Activated T-helper 9 cell treated with anti-CD3 and anti-CD28 coated beads, Interleukin-2, amount 50 U/mL, for 16 hours (primary cell): ENCODE measurements at regions not wholly inside any gene's neighbourhood (a gene's known extent, or its start where the extent isn't known, plus 50 kb on each side); places are given as distances from the start of the nearest gene placed in this dataset.
"Not testable (repeated sequence)": the region's sequence is repeated elsewhere in the genome, so short reads cannot be mapped to it uniquely, and the experiment has no call there.

Source experiments
- DNase-seq: peaks from one replicate; pipeline ENCODE4 v3.0.0-alpha.2; 2020; ENCODE audit warnings: low read depth

DNA sequence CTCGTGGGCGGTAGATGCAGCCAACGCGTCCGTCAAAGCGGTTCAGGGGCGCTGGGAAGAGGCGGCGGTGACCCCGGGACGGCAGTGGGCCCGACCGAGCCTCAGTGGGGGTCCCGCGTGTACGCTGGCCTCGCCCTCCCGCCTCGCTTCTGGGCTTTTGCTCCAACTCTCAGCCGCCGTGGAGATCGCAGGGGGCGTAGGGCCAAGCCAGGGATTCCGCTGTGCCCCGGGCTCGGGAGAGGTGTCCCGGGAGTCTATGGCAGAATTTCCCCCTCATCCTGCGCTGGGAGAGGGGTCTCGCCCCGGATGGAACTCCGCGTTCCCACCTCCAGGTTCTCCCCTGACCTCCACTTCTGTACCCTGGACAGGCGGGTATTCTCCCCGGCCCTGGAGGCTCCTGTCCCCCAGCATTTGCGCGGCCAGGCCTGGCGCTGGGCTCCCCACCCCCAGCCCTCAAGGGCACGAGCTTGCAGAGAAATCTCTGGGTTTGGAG, 131.9 kb downstream of the MRPL36 start:
- no peak for DNase-seq

DNA sequence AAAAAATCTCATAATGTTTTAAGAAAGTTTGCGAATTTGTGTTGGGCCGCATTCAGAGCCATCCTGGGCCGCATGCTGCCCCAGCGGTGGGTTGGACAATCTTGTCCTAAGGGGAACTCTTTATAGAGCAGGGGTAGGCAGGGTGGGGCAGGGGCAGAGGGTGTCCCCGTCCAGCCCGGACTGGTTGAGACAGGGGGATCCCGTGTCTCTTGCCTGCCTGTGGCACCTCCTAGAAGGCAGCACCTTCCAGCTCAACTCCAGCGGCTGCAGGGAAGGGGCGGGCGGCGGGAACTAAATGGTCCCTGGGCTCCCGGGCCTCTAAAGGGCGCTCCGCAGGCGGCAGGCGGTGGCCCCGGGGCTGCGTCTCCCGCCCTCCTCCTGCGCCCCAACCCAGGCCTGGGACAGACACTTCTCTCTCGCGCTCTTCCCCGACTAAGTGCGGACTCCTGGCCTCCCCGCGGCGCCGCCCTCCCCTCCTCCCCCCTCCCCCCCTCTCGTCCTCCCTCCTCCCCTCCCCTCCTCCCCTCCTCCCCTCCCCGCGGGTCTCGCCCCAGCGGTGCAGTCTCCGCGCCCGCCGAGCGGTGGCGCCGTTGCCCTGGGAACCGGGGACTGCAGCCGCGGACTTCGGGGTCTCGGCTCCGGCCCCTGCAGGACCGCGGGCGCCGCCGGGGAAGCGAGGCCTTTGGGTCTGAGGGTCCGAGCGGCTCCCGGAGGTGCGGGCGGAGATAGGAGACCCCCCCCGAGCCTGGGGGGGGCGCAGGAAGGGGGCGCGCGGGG, 132.6 kb downstream of the MRPL36 start:
- DNase-seq, result peak; percentile 18

DNA sequence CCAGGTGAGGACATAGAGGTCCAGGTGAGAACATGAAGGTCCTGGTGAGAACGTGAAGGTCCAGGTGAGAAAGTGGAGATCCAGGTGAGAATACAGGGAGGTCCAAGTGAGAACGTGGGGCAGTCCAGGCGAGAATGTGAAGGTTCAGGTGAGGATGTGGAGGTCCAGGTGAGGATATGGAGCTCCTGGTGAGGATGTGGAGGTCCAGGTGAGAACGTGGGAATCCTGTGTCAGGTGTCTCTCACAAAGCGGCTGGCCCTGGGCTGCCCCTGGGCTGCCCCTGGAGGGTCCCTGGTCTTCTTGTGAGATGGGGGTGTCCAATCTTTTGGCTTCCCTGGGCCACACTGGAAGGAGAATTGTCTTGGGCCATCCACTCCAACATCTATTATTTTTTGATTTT, 133.4 kb downstream of the MRPL36 start:
- DNase-seq, result no peak

DNA sequence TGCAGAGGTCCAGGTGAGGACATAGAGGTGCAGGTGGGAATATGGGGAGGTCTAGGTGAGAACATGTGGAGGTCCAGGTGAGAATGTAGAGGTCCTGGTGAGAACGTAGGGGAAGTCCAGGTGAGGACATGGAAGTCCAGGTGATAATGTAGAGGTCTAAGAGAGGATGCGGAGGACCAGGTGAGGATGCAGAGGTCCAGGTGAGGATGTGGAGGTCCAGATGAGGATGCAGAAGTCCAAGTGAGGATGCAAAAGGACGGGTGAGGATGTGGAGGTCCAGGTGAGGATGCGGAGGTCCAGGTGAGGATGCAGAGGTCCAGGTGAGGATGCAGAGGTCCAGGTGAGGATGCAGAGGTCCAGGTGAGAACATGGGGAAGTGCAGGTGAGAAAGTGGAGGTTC, 133.8 kb downstream of the MRPL36 start:
- no peak for DNase-seq

DNA sequence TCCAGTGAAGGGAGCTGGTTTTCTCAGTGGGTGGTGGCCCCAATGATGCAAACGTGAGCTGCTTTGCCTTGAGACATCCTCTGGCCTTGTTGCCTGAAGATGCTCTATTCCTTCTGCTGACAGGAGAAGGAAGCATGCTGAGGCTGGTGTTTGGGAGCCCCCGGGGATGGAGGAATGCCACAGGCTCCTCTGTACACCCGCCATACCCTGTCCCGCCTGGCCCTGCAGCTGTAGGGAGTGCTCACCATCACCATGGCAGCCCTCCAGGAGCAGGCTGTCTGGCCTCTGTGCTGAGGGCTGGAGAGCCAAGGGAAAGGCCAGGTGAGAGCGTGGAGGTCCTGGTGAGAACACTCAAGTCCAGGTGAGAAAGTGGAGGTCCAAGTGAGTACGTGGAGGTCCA, 134.4 kb downstream of the MRPL36 start:
- DNase-seq, result no peak

DNA sequence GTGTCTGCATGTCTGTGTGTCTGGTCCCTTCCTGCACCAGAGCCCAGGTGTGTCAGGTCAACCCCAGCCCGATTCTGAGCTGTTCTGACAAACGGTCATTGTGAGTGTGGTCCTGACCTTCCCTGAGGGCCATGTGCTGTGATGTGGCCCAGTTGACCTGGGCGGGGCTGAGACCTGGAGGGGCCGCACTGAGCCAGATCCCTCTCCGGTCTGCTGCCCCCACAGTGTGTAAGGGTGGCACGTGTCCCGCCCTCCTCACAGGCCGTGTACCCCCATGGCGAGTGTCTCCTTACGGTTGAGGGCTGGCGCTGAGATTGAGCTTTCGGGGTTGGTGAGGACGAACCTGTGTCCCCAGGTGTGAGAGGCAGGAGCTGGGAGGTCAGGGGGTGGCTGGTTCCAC, 136.5 kb downstream of the MRPL36 start:
- DNase-seq, result no peak

DNA sequence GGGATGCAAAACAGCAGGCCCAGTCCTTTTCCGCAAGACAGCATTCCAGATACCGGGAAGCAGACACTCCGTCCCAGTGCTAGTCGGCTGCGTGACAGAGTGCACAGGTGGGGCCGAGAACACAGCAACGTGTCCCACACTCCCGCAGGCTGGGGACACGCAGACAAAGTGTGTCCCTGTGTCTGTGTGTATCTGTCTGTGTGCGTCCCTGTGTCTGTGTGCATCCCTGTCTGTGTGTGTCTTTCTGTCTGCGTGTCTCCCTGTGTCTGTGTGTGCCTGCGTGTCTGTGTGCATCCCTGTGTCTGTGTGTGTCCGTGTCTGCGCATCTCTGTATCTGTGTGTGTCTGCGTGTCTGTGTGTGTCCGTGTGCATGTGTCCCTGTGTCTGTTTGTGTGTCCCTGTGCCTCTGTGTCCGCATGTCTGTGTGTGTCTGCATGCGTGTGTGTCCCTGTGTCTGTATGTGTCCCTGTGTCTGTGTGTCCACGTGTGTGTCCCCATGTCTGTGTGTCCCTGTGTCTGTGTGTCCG, 137.0 kb downstream of the MRPL36 start:
- no peak for DNase-seq

DNA sequence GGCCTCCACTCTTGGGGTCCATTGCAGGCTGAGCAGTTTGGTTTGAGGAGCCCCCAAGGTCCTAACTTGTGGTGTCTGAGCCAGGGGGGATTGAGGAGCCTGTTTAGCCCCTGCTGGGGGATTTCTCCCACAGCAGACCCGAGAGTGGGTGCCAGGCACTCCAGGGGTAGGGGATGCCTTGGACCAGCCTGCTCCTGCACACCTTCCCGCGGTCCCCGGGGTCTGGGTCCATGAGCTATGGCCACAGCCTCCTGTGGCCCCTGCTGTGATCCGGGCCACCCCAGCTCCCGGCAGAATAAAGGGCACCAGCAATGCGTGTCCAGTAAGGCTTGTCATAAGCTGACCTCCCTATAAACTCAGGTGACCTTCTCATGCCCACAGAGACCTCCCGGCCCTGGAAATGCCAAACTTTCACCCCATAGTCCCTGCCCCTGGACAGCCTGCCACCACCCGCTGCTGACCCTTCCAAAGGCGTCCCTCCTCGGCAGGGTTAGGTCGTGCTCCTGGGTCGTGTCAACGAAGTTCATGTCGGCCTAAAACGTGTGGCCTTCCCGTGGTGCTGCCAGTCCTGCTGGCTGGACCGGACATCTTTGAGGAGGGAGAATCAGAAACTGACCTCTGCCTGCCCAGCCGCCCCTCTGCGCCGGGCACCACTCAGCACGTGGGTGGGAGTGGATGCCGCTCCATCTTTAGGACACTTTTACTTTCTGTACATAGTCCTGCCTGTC, 137.6 kb downstream of the MRPL36 start:
- no peak for DNase-seq

DNA sequence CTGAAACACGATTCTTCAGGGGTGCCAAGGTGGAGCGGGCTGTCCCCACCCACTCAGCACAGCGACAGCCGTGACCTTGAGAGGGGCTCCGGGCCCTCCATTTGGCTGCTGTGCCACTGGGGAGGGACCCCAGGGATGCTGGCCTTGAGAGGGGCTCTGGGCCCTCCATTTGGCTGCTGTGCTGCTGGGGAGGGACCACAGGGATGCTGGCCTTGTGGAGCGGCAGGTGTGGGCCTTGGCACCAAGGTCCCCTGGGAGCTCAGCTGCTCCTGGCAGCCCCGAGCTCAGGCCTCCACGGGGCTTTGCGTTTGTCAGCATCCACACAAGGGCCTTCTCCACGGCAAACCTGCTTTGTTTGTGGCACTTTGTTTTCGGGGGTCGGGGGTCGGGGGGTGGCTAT, 137.6 kb upstream of the LPCAT1 start:
- DNase-seq, result no peak

DNA sequence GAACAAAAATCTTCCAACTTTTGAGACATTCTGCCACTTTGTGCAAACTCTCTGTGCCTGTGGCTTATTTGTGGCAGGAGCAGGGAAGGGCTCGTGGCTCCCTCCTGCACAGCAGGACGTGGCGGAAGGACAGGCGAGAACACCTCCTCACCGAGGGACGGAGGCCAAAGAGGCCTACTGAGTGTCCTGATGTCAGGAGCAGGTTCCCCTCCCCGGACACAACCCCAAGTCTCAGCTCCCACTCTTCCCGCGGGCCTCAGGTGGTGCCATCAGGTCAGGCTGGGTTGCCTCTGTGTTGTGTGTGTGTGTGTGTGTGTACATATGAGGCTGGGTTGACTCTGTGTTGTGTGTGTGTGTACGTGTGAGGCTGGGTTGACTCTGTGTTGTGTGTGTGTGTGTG, 136.8 kb upstream of the LPCAT1 start:
- no peak for DNase-seq

DNA sequence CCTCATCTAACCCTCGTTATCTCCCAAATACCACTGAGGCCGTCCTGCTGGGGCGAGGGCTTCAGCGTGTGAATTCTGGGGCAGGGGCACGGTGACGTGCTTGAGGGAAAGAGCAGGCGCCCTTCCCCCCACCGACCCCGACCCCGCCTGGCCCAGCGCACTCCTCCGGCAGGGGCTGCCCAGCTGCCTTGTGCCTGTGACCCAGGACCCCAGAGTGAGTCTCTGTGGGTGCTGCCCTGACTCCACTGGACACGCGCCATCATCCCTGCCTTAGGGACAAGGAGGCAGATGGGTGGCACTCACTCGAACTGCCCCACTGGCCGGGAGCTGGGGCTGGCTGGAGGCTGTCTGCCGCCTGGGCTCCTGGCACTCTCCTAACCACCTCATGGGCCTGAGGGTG, 136.2 kb upstream of the LPCAT1 start:
- no peak for DNase-seq

DNA sequence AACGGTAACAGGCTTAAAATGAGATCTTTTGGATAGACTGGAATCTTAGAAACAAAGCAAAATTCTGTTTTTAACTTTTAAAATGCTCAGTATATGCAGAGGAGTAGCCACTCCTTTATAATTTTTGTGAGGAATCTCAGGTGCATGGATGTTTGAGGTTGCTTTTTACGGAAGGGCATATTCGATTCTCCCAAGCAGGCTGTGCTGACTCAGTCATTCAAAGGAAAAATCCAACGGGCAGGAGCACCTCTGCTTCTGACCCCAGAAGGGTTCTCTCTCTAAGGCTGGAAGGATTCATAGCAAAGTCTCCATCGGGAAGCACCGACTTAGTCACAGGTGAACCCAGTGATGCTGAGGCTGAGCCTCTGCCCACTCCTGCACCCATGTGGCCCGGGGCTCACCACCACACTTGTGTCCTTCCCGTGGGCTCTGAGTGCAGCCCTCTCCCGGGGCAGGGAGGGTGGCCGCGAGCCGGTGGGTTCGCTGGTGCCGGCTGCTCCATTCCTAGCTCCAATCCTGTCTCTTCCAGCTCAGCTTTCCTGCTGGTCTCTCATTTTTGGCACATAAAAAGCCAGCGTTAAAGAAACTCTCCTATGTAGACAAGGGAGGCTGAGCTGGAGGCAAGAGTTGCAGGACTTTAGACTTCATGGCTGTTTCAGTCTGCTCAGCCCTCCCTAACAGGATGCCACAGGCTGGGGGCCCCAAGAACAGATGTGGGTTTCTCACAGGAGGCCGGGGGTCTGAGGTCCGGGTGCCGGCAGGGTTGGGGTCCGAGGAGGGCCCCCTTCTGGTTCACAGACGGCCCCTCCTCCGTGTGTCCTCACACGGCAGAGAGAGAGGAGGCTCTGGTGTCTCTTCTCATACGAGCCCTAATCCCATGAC, 135.6 kb upstream of the LPCAT1 start:
- no peak for DNase-seq

DNA sequence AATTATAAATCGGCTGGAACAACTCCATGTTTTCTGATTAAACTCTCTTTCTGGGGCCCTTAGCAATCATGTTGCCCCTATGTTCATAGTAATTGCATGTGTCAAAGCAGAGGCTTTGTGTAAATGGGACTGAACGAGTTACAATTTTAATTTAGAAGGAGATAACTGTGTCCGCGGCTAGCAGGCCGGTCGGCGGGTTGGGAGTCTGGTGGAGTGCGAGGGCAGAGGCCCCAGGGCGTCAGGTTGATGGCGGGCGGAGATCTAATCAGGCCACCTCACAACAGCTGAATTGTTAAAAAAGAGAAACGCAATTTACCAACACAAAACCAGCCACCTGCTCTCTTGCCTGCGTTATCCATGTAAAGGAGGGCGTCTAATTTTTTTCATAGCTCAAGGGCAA, 134.9 kb upstream of the LPCAT1 start:
- DNase-seq, result no peak

DNA sequence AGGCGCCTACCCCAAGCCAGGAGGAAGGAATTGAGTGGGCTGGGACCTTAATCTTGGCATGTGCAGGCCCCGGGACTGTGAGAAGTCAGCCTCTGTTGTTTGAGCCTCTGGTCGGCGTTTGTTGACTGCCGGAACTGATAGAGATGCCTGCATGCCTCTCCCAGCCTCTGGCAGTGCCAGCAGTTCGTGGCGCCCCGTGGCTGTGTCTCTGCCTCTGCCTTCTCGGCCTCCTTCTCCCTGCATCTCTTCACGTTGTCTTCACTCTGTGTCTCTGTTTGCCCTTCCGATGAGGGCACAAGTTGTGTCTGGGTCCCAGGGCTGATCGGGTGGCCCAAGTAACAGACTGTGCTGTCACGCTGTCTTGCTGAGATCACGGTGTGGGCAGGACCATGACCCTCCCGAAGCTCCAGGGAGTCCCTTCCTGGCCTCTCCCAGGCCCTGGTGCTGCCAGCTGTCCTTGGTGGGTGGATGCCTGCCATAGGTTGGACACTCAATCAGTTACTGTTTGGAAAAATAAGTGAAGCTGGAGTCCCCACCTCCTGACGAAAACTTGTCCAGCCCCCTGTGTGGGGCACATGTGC, 133.5 kb upstream of the LPCAT1 start:
- DNase-seq, result no peak

DNA sequence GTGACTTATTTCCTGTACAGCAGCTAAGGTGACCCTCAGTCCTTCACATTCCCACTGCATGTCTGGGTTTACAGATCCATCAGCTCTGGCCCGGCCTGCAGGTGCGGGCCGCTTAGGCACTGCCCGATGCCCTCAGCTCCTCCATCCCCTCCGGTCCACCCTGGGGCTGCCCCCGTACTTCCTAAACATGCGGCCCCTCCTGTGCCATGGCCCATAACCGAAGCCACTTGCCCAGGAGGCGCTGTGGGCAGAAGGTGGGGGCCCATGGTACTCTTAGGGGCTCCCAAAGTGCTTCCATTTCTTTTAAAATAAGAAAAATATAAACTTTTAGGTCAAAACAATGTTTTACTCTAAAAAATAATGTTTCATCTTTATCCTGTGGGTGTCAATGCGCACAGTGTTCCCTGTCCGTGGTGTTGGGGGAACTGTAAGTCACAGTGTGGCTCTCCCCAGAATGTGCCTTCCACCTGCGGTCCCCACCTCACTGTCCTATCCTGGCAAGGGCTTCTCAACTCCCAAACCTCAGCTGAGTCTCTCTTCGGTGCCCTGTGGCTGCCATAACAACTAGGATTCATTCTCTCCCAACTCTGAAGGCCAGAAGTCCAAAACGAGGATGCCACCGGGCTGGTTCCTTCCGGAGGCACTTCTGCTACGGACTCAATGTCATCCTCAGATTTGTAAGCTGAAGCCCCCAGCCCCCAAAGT, 132.7 kb upstream of the LPCAT1 start:
- DNase-seq, result no peak

DNA sequence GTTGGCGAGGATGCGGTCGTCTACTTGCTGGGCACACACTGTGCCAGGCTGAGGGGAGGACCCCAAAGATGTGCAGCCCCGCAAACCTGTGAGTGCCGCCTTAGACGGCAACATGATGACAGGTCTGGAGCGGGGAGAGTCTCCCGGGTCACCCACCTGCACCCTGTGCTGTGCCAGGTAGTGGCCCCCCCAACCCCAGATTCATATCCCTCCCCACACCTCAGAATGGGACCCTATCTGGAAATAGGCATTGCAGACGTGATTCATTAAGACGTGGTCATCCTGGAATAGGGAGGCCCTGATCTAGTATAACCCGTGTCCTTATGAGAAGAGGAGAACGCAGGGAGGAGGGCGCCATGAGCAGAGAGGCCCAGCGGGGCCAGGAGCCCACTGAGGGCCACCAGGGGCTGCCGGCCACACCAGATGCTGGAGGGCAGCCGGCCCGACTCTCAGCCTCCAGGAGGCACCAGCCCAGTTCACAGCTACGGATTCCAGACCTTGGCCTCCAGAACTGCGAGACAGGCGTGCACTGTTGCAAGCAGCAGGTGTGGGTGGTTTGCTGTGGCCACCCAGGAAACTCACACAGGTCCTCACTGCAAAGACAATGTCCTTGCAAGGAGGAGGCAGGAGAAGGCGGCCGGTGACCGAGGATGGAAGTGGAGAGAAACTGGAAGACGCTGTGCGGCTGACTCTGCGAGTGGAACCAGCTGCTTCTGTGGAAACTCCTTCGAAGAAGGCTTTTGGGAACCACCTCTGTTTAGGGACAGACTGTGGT, 131.9 kb upstream of the LPCAT1 start:
- DNase-seq, result no peak

DNA sequence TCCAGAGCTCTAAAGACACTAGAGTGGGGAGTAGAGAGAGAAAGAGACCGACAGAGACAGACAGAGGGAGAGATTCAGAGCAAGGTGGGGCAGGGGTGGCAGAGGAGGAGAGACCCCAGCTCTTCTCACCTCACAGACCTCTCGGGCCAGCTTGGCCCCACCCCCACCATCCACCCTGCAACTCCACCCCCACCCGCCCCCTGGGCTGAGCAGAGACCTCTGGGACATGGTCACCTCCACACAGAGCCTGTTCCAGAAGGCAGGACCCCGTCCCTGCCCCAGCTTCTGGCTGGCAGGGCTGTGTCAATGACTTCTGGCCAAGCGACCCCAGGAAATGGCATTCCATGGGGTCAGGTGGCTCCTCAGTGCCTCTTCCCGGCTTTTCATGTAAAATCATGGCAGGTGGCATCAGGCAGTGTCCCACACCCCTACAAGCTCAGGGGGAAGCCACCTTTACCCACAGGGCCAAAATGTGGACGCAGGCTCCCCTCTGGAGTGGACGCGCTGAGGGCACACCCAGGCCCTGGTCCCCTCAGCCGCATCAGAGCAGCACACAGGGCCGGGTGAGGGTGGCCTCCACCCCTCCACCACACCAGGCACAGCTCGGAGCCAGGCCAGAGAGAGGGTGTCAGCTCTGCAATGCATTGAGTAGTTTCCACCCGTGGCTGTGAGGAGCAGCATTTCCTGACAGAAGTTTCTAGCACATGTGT, 131.2 kb upstream of the LPCAT1 start:
- no peak for DNase-seq

DNA sequence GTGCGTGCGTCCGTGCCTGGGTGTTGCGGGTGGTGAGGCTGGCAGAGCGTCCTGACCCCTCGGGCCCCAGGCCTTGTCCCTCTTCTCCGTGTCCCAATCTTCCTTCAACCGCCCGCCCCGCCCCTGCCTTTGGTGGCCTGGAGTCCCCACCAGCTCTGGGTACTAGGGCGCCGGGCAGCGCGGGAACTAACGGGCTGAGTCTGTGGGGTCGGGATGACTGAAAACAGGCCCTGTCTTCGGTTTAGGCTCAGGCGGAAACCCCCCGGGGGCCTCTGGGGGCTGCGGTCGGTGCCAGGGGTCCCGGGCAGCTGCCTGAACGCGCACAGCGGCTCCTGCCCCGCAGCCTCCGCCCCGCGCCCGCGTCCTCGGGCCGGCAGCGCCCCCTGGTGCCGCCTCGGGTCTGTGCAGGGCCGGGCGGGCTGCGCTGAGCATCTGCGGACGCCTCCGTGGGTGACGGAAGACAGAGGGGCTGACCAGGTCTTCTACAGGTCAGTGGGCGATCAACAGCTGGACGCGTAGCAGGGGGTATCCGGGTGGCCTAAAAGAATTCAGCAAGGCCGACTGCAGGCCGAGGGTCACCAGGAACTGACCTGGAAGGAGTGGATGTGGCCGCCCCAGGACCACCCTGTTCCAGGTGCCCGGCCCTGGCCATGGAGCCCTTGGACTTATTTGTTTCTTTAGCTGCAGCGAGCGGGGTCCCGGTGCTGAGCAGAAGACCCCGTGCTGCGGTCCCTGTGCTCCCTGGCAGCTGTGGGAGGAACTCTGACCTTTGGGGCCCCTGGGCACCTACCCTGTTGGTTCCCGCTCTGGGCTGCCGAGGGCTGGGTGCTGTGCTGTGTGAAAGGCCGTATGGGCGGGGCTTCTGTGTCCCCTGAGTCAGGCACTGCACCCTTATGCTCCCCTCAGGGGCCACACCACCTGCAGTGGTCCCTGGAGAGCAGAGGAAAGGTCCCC, 130.2 kb upstream of the LPCAT1 start:
- not testable (repeated sequence) for DNase-seq
